Right lobe of liver (tissue), 4 donors: ENCODE measurements at regions not wholly inside any gene's neighbourhood (a gene's known extent, or its start where the extent isn't known, plus 50 kb on each side); places are given as distances from the start of the nearest gene placed in this dataset.

Experiments used
- POLR2A ChIP-seq: fragments of 450-650 bp; IDR thresholded peaks from one replicate; pipeline ENCODE4 v1.6.1; 2017; ENCODE audit warnings: antibody characterized with exemption, mild to moderate bottlenecking
- TF ChIP-seq, protein P1 (sequence below), 4 donors: fragments of 200-600 bp in 3 of 4; fragments of 450-650 bp in 1 of 4; IDR thresholded peaks; one replicate each; pipeline versions ENCODE4 v1.5.1 to v1.8.0; 2016 to 2022; ENCODE audit warnings: antibody characterized with exemption in 4 of 4, mild to moderate bottlenecking in 2 of 4
- donor health status: DM: no; HTN: no; CAD: no.
- donor health status: DM: no; HTN: no; CAD: no.
- donor health status: DM: no; HTN: yes; CAD: no.

GRCh38 chr3:106338582-106339214 lies 469.9 kb upstream of the CBLB start:
- no peak for TF ChIP-seq POLR2A
- TF ChIP-seq, protein P1, sequence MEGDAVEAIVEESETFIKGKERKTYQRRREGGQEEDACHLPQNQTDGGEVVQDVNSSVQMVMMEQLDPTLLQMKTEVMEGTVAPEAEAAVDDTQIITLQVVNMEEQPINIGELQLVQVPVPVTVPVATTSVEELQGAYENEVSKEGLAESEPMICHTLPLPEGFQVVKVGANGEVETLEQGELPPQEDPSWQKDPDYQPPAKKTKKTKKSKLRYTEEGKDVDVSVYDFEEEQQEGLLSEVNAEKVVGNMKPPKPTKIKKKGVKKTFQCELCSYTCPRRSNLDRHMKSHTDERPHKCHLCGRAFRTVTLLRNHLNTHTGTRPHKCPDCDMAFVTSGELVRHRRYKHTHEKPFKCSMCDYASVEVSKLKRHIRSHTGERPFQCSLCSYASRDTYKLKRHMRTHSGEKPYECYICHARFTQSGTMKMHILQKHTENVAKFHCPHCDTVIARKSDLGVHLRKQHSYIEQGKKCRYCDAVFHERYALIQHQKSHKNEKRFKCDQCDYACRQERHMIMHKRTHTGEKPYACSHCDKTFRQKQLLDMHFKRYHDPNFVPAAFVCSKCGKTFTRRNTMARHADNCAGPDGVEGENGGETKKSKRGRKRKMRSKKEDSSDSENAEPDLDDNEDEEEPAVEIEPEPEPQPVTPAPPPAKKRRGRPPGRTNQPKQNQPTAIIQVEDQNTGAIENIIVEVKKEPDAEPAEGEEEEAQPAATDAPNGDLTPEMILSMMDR (IDR thresholded peaks at IDR 0.05) = no peak
